GM18873 (cell line): ENCODE measurements at regions not wholly inside any gene's neighbourhood (a gene's known extent, or its start where the extent isn't known, plus 50 kb on each side); places are given as distances from the start of the nearest gene placed in this dataset.

Source experiments
- ATAC-seq: cut with Tn5 transposase; IDR thresholded peaks from one replicate; pipeline ENCODE4 v1.9.1; 2021; ENCODE audit warnings: mild to moderate bottlenecking, moderate library complexity, moderate number of reproducible peaks; ENCODE audit not compliant: unreplicated experiment, low FRiP score

- no peak for ATAC-seq
These were observed 347.4 kb downstream of the PSAT1 start for GRCh38 chr9:78644359-78644758.

DNA sequence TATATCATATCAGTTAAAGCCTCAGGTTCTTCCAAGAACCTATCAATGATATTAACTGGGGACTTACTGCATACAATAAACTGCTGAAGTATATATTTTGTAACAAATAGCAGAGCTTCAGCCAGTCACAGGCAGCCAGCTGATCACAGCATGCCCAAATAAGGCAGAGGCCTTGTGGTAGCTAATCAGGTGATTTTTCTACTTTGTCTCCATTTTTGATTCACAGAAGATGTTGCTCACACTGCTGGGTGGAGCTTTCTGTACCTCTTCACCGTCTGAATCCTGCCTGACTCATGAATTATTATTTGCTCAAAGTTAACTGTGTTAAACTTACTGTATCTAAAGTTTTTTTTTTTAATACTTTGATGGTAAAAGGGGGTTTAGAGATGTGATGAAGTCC lies 357.4 kb downstream of the PSAT1 start:
- ATAC-seq, result no peak

DNA sequence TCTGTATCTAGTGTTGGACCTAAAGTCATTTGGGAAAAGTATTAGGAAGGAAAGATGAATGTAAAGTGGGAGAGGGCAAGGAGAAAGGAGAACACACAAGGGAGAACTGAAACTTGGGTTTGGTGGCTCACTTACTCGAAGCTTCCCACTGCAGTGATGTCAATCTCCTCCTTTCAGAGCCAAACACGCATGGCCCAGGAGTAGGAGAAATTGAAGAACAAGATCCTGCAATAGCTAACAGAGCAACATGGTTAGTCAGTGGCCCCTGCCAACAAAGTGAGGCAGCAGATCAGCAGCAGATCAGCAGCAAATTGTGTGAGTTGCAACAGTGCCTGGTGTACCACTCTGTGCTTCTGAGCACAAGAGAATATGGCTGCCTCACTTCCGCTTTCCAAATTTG lies 366.4 kb downstream of the PSAT1 start:
- ATAC-seq, result no peak

GRCh38 chr9:78664370-78664769 lies 367.4 kb downstream of the PSAT1 start:
- no peak for ATAC-seq

DNA sequence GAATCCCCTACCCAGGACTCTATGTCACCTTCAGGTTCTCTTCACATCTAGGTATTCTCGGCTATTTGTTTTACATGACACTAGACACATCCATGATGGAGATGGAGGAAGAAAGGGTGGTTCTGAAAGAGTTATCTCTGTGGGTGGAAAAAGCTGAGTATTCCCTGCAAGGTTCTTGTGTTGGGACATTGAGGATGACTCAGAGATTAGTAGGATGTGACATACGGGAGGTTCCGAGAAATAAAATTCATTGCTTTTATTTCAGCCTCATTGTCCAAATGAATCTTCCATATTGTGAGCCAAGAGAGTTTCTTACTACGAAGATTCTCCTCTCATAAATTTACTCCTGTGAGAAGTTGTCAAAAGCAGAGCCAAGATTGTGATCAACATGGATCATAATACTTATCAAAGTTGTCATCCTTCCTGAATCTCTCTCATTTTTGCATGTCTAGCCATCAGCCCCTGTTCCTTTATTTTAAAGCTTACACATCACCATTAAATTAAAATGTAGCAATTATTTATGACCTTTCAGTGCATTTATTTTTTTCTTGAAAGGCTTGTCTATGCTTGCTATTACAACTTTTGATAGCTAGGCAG lies 370.0 kb downstream of the PSAT1 start:
- no peak for ATAC-seq

GRCh38 chr9:78668148-78668832 lies 371.4 kb downstream of the PSAT1 start:
- ATAC-seq, result no peak

GRCh38 chr9:78669591-78669990 lies 372.7 kb downstream of the PSAT1 start:
- no peak for ATAC-seq

GRCh38 chr9:78671785-78672184 lies 374.9 kb downstream of the PSAT1 start:
- no peak for ATAC-seq

GRCh38 chr9:78674874-78675273 lies 377.9 kb downstream of the PSAT1 start:
- no peak for ATAC-seq

- ATAC-seq, result no peak
These were observed 379.1 kb downstream of the PSAT1 start for GRCh38 chr9:78676009-78676408.

GRCh38 chr9:78676623-78677022 lies 379.7 kb downstream of the PSAT1 start:
- ATAC-seq, result no peak

DNA sequence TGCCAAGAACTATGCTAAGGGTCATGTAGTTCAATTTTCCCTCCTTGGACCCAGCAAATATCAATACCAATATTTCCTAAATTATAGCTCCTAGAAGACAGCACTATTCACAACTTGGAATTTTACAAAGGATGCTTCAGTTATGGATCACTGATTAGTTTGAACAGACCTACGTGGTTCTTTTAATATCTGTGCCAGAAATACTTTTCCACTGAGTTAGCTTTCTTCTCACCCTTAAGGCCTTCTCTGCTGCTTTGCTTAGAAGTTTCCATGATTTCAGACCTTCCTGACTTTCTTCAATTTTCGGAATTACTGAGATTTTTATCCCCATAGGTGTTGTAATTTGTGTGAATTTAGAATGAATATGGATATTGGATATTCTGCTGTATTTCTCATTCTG lies 380.4 kb downstream of the PSAT1 start:
- ATAC-seq, result no peak

DNA sequence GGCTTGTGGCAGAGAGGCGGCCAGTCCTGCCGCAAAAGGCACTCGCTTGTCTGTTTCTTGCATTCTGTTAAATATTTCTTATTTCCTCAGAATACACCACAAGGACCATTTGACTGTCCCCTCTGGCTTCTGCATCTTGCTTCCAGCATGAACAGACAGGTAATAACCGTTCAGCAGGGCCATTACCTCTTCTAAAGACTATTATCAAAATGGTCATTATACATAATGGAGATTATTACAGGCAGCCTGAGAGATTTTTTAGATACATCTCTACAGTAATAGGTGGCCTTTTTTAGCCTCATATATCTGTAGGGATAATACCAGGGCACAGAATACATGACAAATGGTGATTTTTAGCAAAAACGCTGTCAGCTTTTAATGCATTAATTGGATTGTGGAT lies 382.0 kb downstream of the PSAT1 start:
- no peak for ATAC-seq

DNA sequence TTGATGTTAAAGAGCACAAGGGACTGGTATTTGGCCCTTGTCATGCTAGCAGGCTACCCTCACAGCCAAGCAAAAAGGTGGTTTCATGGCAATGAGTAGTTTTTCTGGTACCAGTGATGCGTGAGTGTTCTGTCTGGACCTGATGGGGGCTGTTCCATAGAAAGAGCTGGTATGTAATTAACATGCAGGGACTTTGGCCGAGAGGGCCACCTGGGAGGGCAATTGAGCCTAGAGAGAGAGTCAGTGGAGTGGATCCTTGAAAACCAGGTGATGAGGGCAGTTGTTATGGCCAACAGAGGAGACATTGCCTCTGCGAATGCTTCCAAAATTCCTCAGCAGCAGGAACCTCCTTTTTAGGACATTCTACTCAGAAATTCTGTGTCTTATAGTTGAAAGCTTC lies 383.3 kb downstream of the PSAT1 start:
- ATAC-seq, result no peak

GRCh38 chr9:78682216-78682615 lies 385.3 kb downstream of the PSAT1 start:
- no peak for ATAC-seq

DNA sequence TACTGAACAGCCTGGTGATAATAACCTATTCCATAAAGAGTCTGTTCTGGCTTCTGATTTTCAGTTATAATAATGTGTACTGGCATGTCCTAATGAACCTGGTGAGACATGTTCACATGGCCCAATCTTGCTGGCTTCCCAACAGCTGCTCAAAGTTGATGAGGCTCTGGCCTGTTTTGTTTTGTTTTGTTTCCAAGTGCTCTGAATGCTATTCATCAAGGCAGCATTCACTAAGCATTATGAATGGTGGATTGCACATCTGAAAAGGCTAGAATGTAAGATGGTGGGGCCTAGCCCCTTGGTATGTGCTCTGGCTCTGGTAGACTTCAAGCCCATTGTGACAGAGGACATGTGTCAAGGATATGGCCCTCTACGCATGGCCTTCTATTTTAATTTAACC lies 388.5 kb downstream of the PSAT1 start:
- ATAC-seq, result no peak

DNA sequence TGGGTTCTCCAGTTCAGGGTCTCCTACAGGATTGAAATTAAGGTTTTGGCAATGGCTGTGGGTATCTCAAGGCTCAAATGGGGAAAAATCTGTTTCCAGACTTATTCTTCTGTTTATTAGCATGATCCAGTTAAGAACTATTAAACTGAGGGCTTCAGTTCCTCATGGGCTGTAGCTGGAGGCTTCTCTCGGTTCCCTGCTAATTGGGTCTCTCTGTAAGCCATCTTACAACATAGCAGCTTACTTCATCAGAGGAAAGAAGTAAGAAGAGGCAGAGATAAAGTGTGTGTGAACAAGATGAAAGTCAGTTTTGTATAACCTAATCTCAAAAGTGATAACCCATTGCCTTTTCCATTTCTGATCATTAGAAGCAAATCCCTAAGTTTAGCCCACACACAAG lies 391.9 kb downstream of the PSAT1 start:
- no peak for ATAC-seq

DNA sequence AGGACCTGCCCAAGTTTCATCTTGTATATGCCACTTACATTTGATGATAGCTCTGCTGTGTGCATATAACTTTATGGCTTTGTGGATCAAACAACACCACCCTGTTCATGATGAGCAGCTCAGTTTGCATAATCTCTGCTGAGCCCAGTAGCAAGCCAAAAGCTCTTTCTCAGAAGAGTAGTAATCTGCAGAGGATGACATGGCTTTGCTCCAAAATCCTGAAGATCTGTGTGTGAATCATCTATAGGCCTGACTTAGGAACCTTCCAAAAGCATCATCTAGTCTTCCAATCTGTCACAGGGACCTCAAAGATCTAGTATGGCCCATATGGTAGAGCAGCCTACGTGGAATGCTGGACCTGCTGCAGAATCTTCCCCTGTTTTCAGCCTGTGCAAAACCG lies 394.6 kb downstream of the PSAT1 start:
- no peak for ATAC-seq

DNA sequence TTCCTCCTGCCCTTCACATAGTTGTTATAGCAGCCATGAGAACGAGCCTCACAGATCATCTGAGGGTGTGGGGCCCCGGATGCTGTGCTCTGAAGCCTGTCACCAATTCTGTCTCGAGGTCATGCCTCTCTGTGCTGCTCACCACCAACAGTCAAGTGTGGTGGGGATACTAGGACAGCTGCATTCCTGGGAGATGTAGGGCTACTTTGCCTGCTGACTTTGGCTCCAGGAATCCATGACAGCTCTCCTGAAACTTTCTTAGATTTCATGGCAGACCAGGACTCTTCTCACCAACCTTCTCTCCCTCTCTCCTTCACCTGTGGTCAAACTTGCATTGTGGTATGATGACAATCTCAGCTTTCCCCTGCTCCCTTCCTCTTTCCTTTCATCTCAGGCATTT lies 395.9 kb downstream of the PSAT1 start:
- no peak for ATAC-seq

GRCh38 chr9:78694974-78695373 lies 398.0 kb downstream of the PSAT1 start:
- ATAC-seq, result no peak

DNA sequence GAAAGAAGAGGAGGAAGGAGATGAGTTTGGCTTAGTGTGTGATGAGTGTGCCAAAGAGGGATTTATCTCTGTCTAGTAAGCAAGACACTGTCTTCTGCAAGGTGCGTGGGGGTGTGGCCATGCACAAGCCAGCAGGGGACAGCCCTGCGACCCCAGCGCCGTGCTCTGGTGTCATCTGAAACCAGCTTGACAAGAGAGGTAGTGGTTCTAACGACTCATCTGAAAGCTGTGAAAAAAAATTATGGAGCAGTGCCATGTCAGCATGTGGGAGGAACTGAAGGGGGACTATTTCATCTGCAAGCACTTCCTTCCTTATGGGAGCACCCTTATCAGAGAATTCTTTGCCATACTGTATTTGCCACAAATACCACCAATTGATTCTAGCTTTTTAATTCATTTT lies 398.6 kb downstream of the PSAT1 start:
- no peak for ATAC-seq

GRCh38 chr9:78697618-78698017 lies 400.7 kb downstream of the PSAT1 start:
- ATAC-seq, result no peak

DNA sequence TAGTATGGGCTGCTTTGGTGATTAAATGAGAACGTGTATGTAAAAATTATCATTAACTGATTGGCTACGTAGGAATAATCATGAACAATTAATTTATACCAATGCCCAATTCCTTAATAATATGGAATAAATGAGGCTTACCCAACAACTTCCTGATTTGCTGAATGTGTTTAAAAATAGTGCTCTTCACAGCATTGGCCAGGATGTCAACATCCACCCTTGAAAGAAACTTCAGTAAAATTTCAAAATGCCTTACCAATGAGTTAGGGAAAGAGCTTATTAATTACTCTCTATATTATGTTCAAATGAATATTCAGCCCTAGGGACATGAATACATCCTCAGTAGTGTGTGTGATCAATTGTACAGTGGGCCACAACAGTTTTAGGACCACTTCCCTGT lies 401.4 kb downstream of the PSAT1 start:
- no peak for ATAC-seq
